ENCODE measurements at regions not wholly inside any gene's neighbourhood (a gene's known extent, or its start where the extent isn't known, plus 50 kb on each side); places are given as distances from the start of the nearest gene placed in this dataset.

GRCh38 chr4:153076861-153077260 is 127.4 kb upstream of the TRIM2 start:
- WGBS (ENCODE audit: extremely low coverage, insufficient coverage, low lambda C conversion rate): no CpG with 5 or more reads among the region's 3 CpGs

GRCh38 chr4:153079857-153080391 is 124.3 kb upstream of the TRIM2 start:
- no peak overlapping the region for H3K4ac ChIP-seq (ENCODE audit: low read depth, low read length)

More at GRCh38 chr4:153076861-153077260, 127.4 kb upstream of the TRIM2 start:
- H3K4me1 ChIP-seq (ENCODE audit: control insufficient read depth, low read depth, low read length): no peaks in the 10 kb centered on the region
- H3K4ac ChIP-seq (ENCODE audit: low read depth, low read length): no peak overlapping the region
- no peak overlapping the region for H4K5ac ChIP-seq (ENCODE audit: low read length)
- no peak overlapping the region for H3K9ac ChIP-seq (ENCODE audit: low read length)
- H3K4me2 ChIP-seq (ENCODE audit: low read length): no peak overlapping the region
- no peaks in the 10 kb centered on the region for H3K79me2 ChIP-seq (ENCODE audit: control insufficient read depth, insufficient read depth, low read length)
- H2AK5ac ChIP-seq (ENCODE audit: low read length): no peak overlapping the region
- no peak for DNase-seq
- H2BK120ac ChIP-seq (ENCODE audit: low read depth, low read length): no peak overlapping the region
- H4K8ac ChIP-seq (ENCODE audit: low read depth, low read length): no peak overlapping the region
- no peaks in the 10 kb centered on the region for H3K27me3 ChIP-seq (ENCODE audit: insufficient read depth, low read length, poor library complexity)
- no peak overlapping the region for H3K4me3 ChIP-seq (ENCODE audit: low read length)
- no peaks in the 10 kb centered on the region for H3K79me1 ChIP-seq (ENCODE audit: low read length)
- no peak overlapping the region for H3K18ac ChIP-seq (ENCODE audit: low read length)
- no peak overlapping the region for H3K56ac ChIP-seq (ENCODE audit: low read length)
- no peak overlapping the region for H3K27ac ChIP-seq (ENCODE audit: low read depth, low read length)
- no peak overlapping the region for H2BK5ac ChIP-seq (ENCODE audit: low read length)
- no peak overlapping the region for H3K23ac ChIP-seq (ENCODE audit: low read length)
- H3K36me3 ChIP-seq (ENCODE audit: control insufficient read depth, insufficient read depth, low read length): no peaks in the 10 kb centered on the region
- no peak overlapping the region for H2BK15ac ChIP-seq (replicated peaks; ENCODE audit: low read depth)

DNA sequence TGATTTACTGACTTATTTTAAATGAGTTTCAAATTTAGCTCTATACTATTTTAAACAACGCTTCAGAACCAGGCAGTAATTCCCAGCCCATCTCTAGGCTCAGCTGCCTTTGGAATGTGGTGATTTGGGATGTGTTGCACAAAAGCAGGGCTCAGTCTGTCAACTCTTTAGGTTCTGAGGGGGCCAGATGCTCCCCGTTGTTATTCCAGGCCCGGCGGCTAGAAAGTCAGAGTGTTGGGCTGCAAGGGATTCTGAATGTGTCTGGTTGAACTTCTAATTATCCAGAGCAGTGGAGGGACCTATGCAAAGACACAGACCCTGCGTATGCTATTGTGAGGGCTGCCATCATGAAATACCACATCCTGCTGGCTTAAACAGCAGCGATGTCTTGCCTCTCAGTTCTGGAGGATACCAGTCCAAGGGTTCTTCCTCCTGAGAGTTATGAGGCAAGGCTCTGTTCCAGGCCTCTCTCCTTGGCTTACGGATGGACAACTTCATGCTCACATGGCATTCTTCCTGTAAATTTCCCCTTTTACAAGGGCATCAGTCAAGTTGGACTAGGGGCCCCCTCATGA is 123.2 kb upstream of the TRIM2 start:
- Histone ChIP-seq H3K4me2 (ENCODE audit: low read length) (no peak overlapping the region), H4K5ac (ENCODE audit: low read length) (no peak overlapping the region), H3K79me2 (ENCODE audit: control insufficient read depth, insufficient read depth, low read length) (no peaks in the 10 kb centered on the region), H2BK120ac (ENCODE audit: low read depth, low read length) (no peak overlapping the region), H3K18ac (ENCODE audit: low read length) (no peak overlapping the region), H3K4me1 (ENCODE audit: control insufficient read depth, low read depth, low read length) (no peaks in the 10 kb centered on the region), H3K4ac (ENCODE audit: low read depth, low read length) (no peak overlapping the region), H2BK5ac (ENCODE audit: low read length) (no peak overlapping the region), H3K56ac (ENCODE audit: low read length) (no peak overlapping the region), H3K79me1 (ENCODE audit: low read length) (no peaks in the 10 kb centered on the region), H2BK15ac (replicated peaks; ENCODE audit: low read depth) (no peak overlapping the region), H3K4me3 (ENCODE audit: low read length) (no peak overlapping the region), H4K8ac (ENCODE audit: low read depth, low read length) (no peak overlapping the region), H3K27ac (ENCODE audit: low read depth, low read length) (no peak overlapping the region), H3K36me3 (ENCODE audit: control insufficient read depth, insufficient read depth, low read length) (no peaks in the 10 kb centered on the region), H3K27me3 (ENCODE audit: insufficient read depth, low read length, poor library complexity) (no peaks in the 10 kb centered on the region), H2AK5ac (ENCODE audit: low read length) (no peak overlapping the region), H3K9ac (ENCODE audit: low read length) (no peak overlapping the region), H3K23ac (ENCODE audit: low read length) (no peak overlapping the region)
- DNase-seq: no peak
- whole genome bisulfite sequencing (ENCODE audit: extremely low coverage, insufficient coverage, low lambda C conversion rate): no CpG with 5 or more reads among the region's 7 CpGs

More at GRCh38 chr4:153079857-153080391, 124.3 kb upstream of the TRIM2 start:
- no peak overlapping the region for H4K5ac ChIP-seq (ENCODE audit: low read length)
- no peak overlapping the region for H3K4me3 ChIP-seq (ENCODE audit: low read length)
- no peaks in the 10 kb centered on the region for H3K4me1 ChIP-seq (ENCODE audit: control insufficient read depth, low read depth, low read length)
- H3K27me3 ChIP-seq (ENCODE audit: insufficient read depth, low read length, poor library complexity): no peaks in the 10 kb centered on the region
- no peak overlapping the region for H4K8ac ChIP-seq (ENCODE audit: low read depth, low read length)
- WGBS (ENCODE audit: extremely low coverage, insufficient coverage, low lambda C conversion rate): no CpG with 5 or more reads among the region's 6 CpGs
- H3K18ac ChIP-seq (ENCODE audit: low read length): no peak overlapping the region
- no peak overlapping the region for H3K27ac ChIP-seq (ENCODE audit: low read depth, low read length)
- no peak overlapping the region for H2BK15ac ChIP-seq (replicated peaks; ENCODE audit: low read depth)
- no peak for DNase-seq
- no peaks in the 10 kb centered on the region for H3K36me3 ChIP-seq (ENCODE audit: control insufficient read depth, insufficient read depth, low read length)
- H3K79me2 ChIP-seq (ENCODE audit: control insufficient read depth, insufficient read depth, low read length): no peaks in the 10 kb centered on the region
- H3K23ac ChIP-seq (ENCODE audit: low read length): no peak overlapping the region
- H3K56ac ChIP-seq (ENCODE audit: low read length): no peak overlapping the region
- no peak overlapping the region for H3K4me2 ChIP-seq (ENCODE audit: low read length)
- no peak overlapping the region for H2BK5ac ChIP-seq (ENCODE audit: low read length)
- no peak overlapping the region for H2BK120ac ChIP-seq (ENCODE audit: low read depth, low read length)
- no peaks in the 10 kb centered on the region for H3K79me1 ChIP-seq (ENCODE audit: low read length)
- no peak overlapping the region for H2AK5ac ChIP-seq (ENCODE audit: low read length)
- no peak overlapping the region for H3K9ac ChIP-seq (ENCODE audit: low read length)

DNA sequence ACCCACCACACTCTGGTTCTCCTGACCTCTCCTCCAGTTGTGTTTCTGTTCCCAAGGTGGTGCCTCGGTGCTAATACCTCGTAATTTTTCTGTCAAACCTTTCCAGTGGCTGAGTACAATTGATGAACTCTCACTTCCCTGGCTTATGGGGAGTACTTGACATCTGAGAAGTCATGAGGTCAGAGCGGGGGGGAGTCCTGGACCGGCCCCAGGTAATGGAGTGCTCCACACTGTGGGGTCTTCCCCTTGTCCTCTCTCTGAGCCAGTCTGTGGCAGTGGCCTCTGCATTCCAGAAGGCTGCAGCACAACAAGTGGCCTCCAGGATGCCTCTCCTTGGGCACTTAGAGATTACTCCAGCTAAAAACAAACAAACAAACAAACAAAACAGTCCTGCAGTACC is 122.5 kb upstream of the TRIM2 start:
- Histone ChIP-seq H3K4me1 (ENCODE audit: control insufficient read depth, low read depth, low read length) (no peaks in the 10 kb centered on the region), H4K5ac (ENCODE audit: low read length) (no peak overlapping the region), H3K9ac (ENCODE audit: low read length) (no peak overlapping the region), H3K23ac (ENCODE audit: low read length) (no peak overlapping the region), H4K8ac (ENCODE audit: low read depth, low read length) (no peak overlapping the region), H2BK15ac (replicated peaks; ENCODE audit: low read depth) (no peak overlapping the region), H3K56ac (ENCODE audit: low read length) (no peak overlapping the region), H3K4me2 (ENCODE audit: low read length) (no peak overlapping the region), H3K79me2 (ENCODE audit: control insufficient read depth, insufficient read depth, low read length) (no peaks in the 10 kb centered on the region), H3K4me3 (ENCODE audit: low read length) (no peak overlapping the region), H2BK5ac (ENCODE audit: low read length) (no peak overlapping the region), H3K4ac (ENCODE audit: low read depth, low read length) (no peak overlapping the region), H2BK120ac (ENCODE audit: low read depth, low read length) (no peak overlapping the region), H3K79me1 (ENCODE audit: low read length) (no peaks in the 10 kb centered on the region), H3K36me3 (ENCODE audit: control insufficient read depth, insufficient read depth, low read length) (no peaks in the 10 kb centered on the region), H3K18ac (ENCODE audit: low read length) (no peak overlapping the region), H3K27me3 (ENCODE audit: insufficient read depth, low read length, poor library complexity) (no peaks in the 10 kb centered on the region), H3K27ac (ENCODE audit: low read depth, low read length) (no peak overlapping the region), H2AK5ac (ENCODE audit: low read length) (no peak overlapping the region)
- no CpG with 5 or more reads among the region's 4 CpGs for WGBS (ENCODE audit: extremely low coverage, insufficient coverage, low lambda C conversion rate)
- DNase-seq: peak; percentile 25

DNA sequence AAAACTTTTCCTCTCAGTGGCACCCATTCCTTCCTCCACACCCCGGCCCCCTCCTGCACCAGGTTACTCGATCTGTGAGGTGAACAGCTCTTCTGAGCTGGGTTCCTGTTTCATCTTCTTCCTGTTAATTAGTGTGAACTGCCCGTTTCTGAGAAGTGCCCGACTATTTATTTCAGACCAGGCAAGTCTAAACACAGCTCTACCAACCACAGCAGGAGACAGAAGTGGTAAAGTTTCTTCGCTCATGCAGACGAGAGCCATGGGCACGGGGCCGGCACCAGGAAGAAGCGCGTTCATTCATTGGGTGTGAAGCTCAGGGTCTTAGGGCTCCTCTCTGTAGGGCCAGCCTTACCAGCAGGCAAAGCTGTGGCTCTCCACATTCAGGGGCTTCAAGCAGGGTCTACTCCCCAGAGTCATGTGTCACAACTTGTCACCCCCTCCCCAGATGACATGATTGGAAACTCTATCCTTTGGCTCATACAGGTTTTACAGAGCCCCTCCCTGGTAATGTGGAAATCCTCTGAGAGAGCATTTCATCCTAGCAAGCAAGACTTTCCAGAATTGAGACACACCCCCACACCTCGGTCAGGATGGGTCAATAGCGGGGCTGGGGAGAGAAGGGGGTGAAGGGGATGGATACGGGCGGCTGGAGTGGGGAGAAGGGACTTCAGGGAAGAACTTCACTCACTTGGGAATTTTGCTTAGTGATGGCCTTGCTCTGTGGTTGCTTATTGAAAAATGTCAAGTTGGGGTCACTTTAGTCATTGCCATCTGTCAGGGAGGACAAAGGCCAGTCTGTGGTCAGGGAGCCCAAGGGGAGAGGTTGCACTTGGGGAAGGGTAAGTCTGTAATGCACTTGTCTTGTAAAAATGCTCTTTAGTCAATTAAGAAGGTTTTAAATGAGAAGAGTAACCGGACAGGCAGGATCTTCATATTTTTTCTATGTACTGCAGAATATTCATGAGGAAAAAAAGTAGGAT is 121.6 kb upstream of the TRIM2 start:
- Histone ChIP-seq H4K5ac (ENCODE audit: low read length) (no peak overlapping the region), H2AK5ac (ENCODE audit: low read length) (no peak overlapping the region), H3K4me1 (ENCODE audit: control insufficient read depth, low read depth, low read length) (no peaks in the 10 kb centered on the region), H3K9ac (ENCODE audit: low read length) (no peak overlapping the region), H3K23ac (ENCODE audit: low read length) (no peak overlapping the region), H3K79me1 (ENCODE audit: low read length) (no peaks in the 10 kb centered on the region), H3K27me3 (ENCODE audit: insufficient read depth, low read length, poor library complexity) (no peaks in the 10 kb centered on the region), H3K4ac (ENCODE audit: low read depth, low read length) (no peak overlapping the region), H2BK120ac (ENCODE audit: low read depth, low read length) (no peak overlapping the region), H3K4me3 (ENCODE audit: low read length) (no peak overlapping the region), H3K4me2 (ENCODE audit: low read length) (no peak overlapping the region), H2BK5ac (ENCODE audit: low read length) (no peak overlapping the region), H3K18ac (ENCODE audit: low read length) (no peak overlapping the region), H2BK15ac (replicated peaks; ENCODE audit: low read depth) (no peak overlapping the region), H3K56ac (ENCODE audit: low read length) (peak overlapping the region; percentile 45), H3K27ac (ENCODE audit: low read depth, low read length) (no peak overlapping the region), H3K36me3 (ENCODE audit: control insufficient read depth, insufficient read depth, low read length) (no peaks in the 10 kb centered on the region), H4K8ac (ENCODE audit: low read depth, low read length) (no peak overlapping the region), H3K79me2 (ENCODE audit: control insufficient read depth, insufficient read depth, low read length) (no peaks in the 10 kb centered on the region)
- DNase-seq: no peak
- no CpG with 5 or more reads among the region's 15 CpGs for WGBS (ENCODE audit: extremely low coverage, insufficient coverage, low lambda C conversion rate)
